Activated CD4-positive, alpha-beta T cell treated with anti-CD3 and anti-CD28 coated beads, Interleukin-2, amount 10 ng/mL, durations not matched to agents 7 days and 5 days (primary cell): ENCODE measurements at regions not wholly inside any gene's neighbourhood (a gene's known extent, or its start where the extent isn't known, plus 50 kb on each side); places are given as distances from the start of the nearest gene placed in this dataset.

Experiments
- CTCF ChIA-PET: fragments of 350-600 bp; sonication (Branson Sonifier 250); formaldehyde crosslinking; loops from one replicate; lab custom pipeline; 2021; ENCODE audit warnings: antibody characterized with exemption; lab: Charles Lee
- POLR2A ChIA-PET: fragments of 350-600 bp; sonication (Branson Sonifier 250); formaldehyde crosslinking; loops from one replicate; lab custom pipeline; 2021; ENCODE audit warnings: antibody characterized with exemption; lab: Charles Lee
- DNase-seq: peaks from one replicate; pipeline ENCODE4 v3.0.0-alpha.2; 2020
- H3K27ac Mint-ChIP-seq: one replicate; pipeline ENCODE4 v1.8.0; 2021; ENCODE audit warnings: mild to moderate bottlenecking, moderate library complexity, mixed read lengths
- H3K27me3 Mint-ChIP-seq: one replicate; pipeline ENCODE4 v1.8.0; 2021; ENCODE audit warnings: mixed read lengths
- H3K36me3 Mint-ChIP-seq: one replicate; pipeline ENCODE4 v1.8.0; 2021; ENCODE audit warnings: low read depth, mixed read lengths
- H3K4me1 Mint-ChIP-seq: one replicate; pipeline ENCODE4 v1.8.0; 2021; ENCODE audit warnings: mixed read lengths
- H3K4me3 Mint-ChIP-seq: one replicate; pipeline ENCODE4 v1.8.0; 2021; ENCODE audit warnings: mild to moderate bottlenecking, moderate library complexity, mixed read lengths
- H3K9me3 Mint-ChIP-seq: one replicate; pipeline ENCODE4 v1.8.0; 2021; ENCODE audit warnings: mixed read lengths

GRCh38 chr12:127287256-127287655, 979.7 kb upstream of the TMEM132C start:
- Mint-ChIP-seq H3K27me3 (no peaks in the 10 kb centered on the region), H3K27ac (no peak overlapping the region), H3K4me1 (peaks cover 8% of the 10 kb centered on the region), H3K9me3 (no peaks in the 10 kb centered on the region), H3K36me3 (no peaks in the 10 kb centered on the region), H3K4me3 (no peak overlapping the region)
- ChIA-PET POLR2A (no interaction called here), CTCF (no interaction called here)
- DNase-seq: no peak

- Mint-ChIP-seq H3K9me3 (no peaks in the 10 kb centered on the region), H3K27ac (no peak overlapping the region), H3K36me3 (no peaks in the 10 kb centered on the region), H3K4me1 (peaks cover under 1% of the 10 kb centered on the region), H3K4me3 (no peak overlapping the region), H3K27me3 (no peaks in the 10 kb centered on the region)
- DNase-seq: no peak
- POLR2A ChIA-PET: no interaction called here
- CTCF ChIA-PET: no interaction called here
Observed at GRCh38 chr12:127290251-127290650, 976.7 kb upstream of the TMEM132C start.

GRCh38 chr12:127292736-127293135, 974.2 kb upstream of the TMEM132C start:
- no peaks in the 10 kb centered on the region for H3K4me1 Mint-ChIP-seq
- no peaks in the 10 kb centered on the region for H3K27me3 Mint-ChIP-seq
- H3K27ac Mint-ChIP-seq: no peak overlapping the region
- POLR2A ChIA-PET: no interaction called here
- DNase-seq: no peak
- H3K4me3 Mint-ChIP-seq: no peak overlapping the region
- CTCF ChIA-PET: no interaction called here
- H3K9me3 Mint-ChIP-seq: no peaks in the 10 kb centered on the region
- no peaks in the 10 kb centered on the region for H3K36me3 Mint-ChIP-seq

GRCh38 chr12:127293507-127294310, 973.3 kb upstream of the TMEM132C start:
- Mint-ChIP-seq H3K9me3 (no peaks in the 10 kb centered on the region), H3K27me3 (no peaks in the 10 kb centered on the region), H3K27ac (no peak overlapping the region)

GRCh38 chr12:127294651-127295210, 972.2 kb upstream of the TMEM132C start:
- Mint-ChIP-seq H3K27ac (no peak overlapping the region), H3K36me3 (no peaks in the 10 kb centered on the region), H3K4me1 (no peaks in the 10 kb centered on the region), H3K9me3 (no peaks in the 10 kb centered on the region), H3K27me3 (no peaks in the 10 kb centered on the region), H3K4me3 (no peak overlapping the region)
- ChIA-PET POLR2A (no interaction called here), CTCF (no interaction called here)
- no peak for DNase-seq

More at GRCh38 chr12:127293507-127294310, 973.3 kb upstream of the TMEM132C start:
- ChIA-PET POLR2A (no interaction called here), CTCF (interaction anchor here (0.6 kb wide), 1 partner anchor 95 kb away, joined by 3 read pairs; no protein-coding TSS in a partner anchor)
- DNase-seq: peak; percentile 45
- Mint-ChIP-seq H3K36me3 (no peaks in the 10 kb centered on the region), H3K4me1 (no peaks in the 10 kb centered on the region), H3K4me3 (no peak overlapping the region)

GRCh38 chr12:127295630-127296029, 971.3 kb upstream of the TMEM132C start:
- H3K27me3 Mint-ChIP-seq: no peaks in the 10 kb centered on the region
- no peak for DNase-seq
- no peaks in the 10 kb centered on the region for H3K36me3 Mint-ChIP-seq
- no peaks in the 10 kb centered on the region for H3K4me1 Mint-ChIP-seq
- POLR2A ChIA-PET: no interaction called here
- H3K27ac Mint-ChIP-seq: no peak overlapping the region
- CTCF ChIA-PET: no interaction called here
- H3K9me3 Mint-ChIP-seq: no peaks in the 10 kb centered on the region
- H3K4me3 Mint-ChIP-seq: no peak overlapping the region

- Mint-ChIP-seq H3K27ac (no peak overlapping the region), H3K36me3 (no peaks in the 10 kb centered on the region), H3K27me3 (peaks cover 1% of the 10 kb centered on the region), H3K9me3 (no peaks in the 10 kb centered on the region), H3K4me1 (no peaks in the 10 kb centered on the region), H3K4me3 (no peak overlapping the region)
- ChIA-PET CTCF (no interaction called here), POLR2A (no interaction called here)
- DNase-seq: no peak
Observed at GRCh38 chr12:127296591-127296990, 970.4 kb upstream of the TMEM132C start.

- POLR2A ChIA-PET: no interaction called here
- no peak overlapping the region for H3K4me3 Mint-ChIP-seq
- DNase-seq: no peak
- H3K27ac Mint-ChIP-seq: no peak overlapping the region
- no peaks in the 10 kb centered on the region for H3K36me3 Mint-ChIP-seq
- no peaks in the 10 kb centered on the region for H3K9me3 Mint-ChIP-seq
- CTCF ChIA-PET: no interaction called here
- peaks cover 1% of the 10 kb centered on the region for H3K27me3 Mint-ChIP-seq
- no peaks in the 10 kb centered on the region for H3K4me1 Mint-ChIP-seq
Observed at GRCh38 chr12:127297327-127297726, 969.6 kb upstream of the TMEM132C start.

GRCh38 chr12:127300075-127300474, 966.9 kb upstream of the TMEM132C start:
- Mint-ChIP-seq H3K4me3 (no peak overlapping the region), H3K36me3 (no peaks in the 10 kb centered on the region), H3K4me1 (no peaks in the 10 kb centered on the region), H3K9me3 (no peaks in the 10 kb centered on the region), H3K27me3 (peaks cover 1% of the 10 kb centered on the region), H3K27ac (no peak overlapping the region)
- DNase-seq: no peak
- POLR2A ChIA-PET: no interaction called here
- CTCF ChIA-PET: no interaction called here

GRCh38 chr12:127300753-127301152, 966.2 kb upstream of the TMEM132C start:
- H3K4me3 Mint-ChIP-seq: no peak overlapping the region
- POLR2A ChIA-PET: no interaction called here
- peaks cover 1% of the 10 kb centered on the region for H3K27me3 Mint-ChIP-seq
- CTCF ChIA-PET: no interaction called here
- H3K36me3 Mint-ChIP-seq: no peaks in the 10 kb centered on the region
- no peaks in the 10 kb centered on the region for H3K4me1 Mint-ChIP-seq
- no peak for DNase-seq
- H3K9me3 Mint-ChIP-seq: no peaks in the 10 kb centered on the region
- H3K27ac Mint-ChIP-seq: no peak overlapping the region

GRCh38 chr12:127301876-127302275, 965.1 kb upstream of the TMEM132C start:
- POLR2A ChIA-PET: no interaction called here
- no peak overlapping the region for H3K27ac Mint-ChIP-seq
- DNase-seq: no peak
- H3K27me3 Mint-ChIP-seq: peaks cover 1% of the 10 kb centered on the region
- H3K36me3 Mint-ChIP-seq: no peaks in the 10 kb centered on the region
- no peak overlapping the region for H3K4me3 Mint-ChIP-seq
- H3K9me3 Mint-ChIP-seq: no peaks in the 10 kb centered on the region
- CTCF ChIA-PET: no interaction called here
- no peaks in the 10 kb centered on the region for H3K4me1 Mint-ChIP-seq

- Mint-ChIP-seq H3K36me3 (no peaks in the 10 kb centered on the region), H3K27ac (no peak overlapping the region), H3K27me3 (peaks cover 1% of the 10 kb centered on the region), H3K4me1 (no peaks in the 10 kb centered on the region), H3K4me3 (no peak overlapping the region), H3K9me3 (peaks cover 2% of the 10 kb centered on the region)
- POLR2A ChIA-PET: no interaction called here
- CTCF ChIA-PET: no interaction called here
- DNase-seq: no peak
Observed at GRCh38 chr12:127304751-127305725, 961.9 kb upstream of the TMEM132C start.
